ENCODE measurements at regions not wholly inside any gene's neighbourhood (a gene's known extent, or its start where the extent isn't known, plus 50 kb on each side); places are given as distances from the start of the nearest gene placed in this dataset.

- no peak overlapping the region for H2BK20ac ChIP-seq (ENCODE audit: low read depth, low read length)
- no TSS peak for BruUV-seq (replicated peaks)
- H3K79me1 ChIP-seq (ENCODE audit: low read depth in 1 of 2, low read length in 2 of 2): no peaks in the 10 kb centered on the region
- 0 out of 2 replicates have a peak, but pooled peaks cover 2% of the 10 kb centered on the region for H3K9me3 ChIP-seq (ENCODE audit: control insufficient read depth, insufficient read depth, low read length)
- H3K9me1 ChIP-seq (ENCODE audit: insufficient read depth, low read length): no peaks in the 10 kb centered on the region
- no peak overlapping the region for H4K8ac ChIP-seq (ENCODE audit: low read depth in 2 of 2, low read length in 2 of 2)
- no peak overlapping the region for H2BK5ac ChIP-seq (ENCODE audit: low read depth, low read length, poor library complexity, severe bottlenecking)
- no peak overlapping the region for H2AFZ ChIP-seq (replicated peaks; ENCODE audit: low read length, poor library complexity)
- no peak overlapping the region for H4K5ac ChIP-seq (ENCODE audit: low read depth, low read length)
- no peak overlapping the region for H3K14ac ChIP-seq (replicated peaks; ENCODE audit: low read depth, low read length)
- H3K4me3 ChIP-seq (ENCODE audit: insufficient read depth, low read depth, low read length): no peak overlapping the region
- no peaks in the 10 kb centered on the region for H3K36me3 ChIP-seq (ENCODE audit: control insufficient read depth, insufficient read depth, low read length)
- no peaks in the 10 kb centered on the region for H4K20me1 ChIP-seq (ENCODE audit: insufficient read depth, low read length)
- no peaks in the 10 kb centered on the region for H3K4me1 ChIP-seq (ENCODE audit: control insufficient read depth, insufficient read depth, low read length)
- ATAC-seq (ENCODE audit: low read depth) (no peak), DNase-seq (no peak)
- 100% methylated on average over 1 of the region's 5 CpGs; no CpG with 5 or more reads in 1 of the 2 experiments for WGBS, 2 experiments (ENCODE audit: extremely low coverage in 2 of 2, insufficient read length in 1 of 2)
- no peak overlapping the region for H3K27ac ChIP-seq (ENCODE audit: insufficient read depth, low read length)
- H3K56ac ChIP-seq (ENCODE audit: extremely low read depth, insufficient read depth, low read length): no peak overlapping the region
- H4K91ac ChIP-seq (ENCODE audit: insufficient read depth, low read depth, low read length): no peak overlapping the region
- CTCF ChIA-PET: no interaction called here
- H2AK5ac ChIP-seq (ENCODE audit: low read depth, low read length): no peak overlapping the region
- H2AK9ac ChIP-seq (replicated peaks; ENCODE audit: low read depth, low read length, poor library complexity): no peak overlapping the region
- H3K9ac ChIP-seq (ENCODE audit: low read depth, low read length): no peak overlapping the region
- no peak overlapping the region for H3K23ac ChIP-seq (ENCODE audit: low read depth, low read length)
- H3K18ac ChIP-seq (ENCODE audit: low read depth, low read length): no peak overlapping the region
- intact Hi-C loops (cut with micrococcal nuclease): no loop called here
- dilution Hi-C loops (cut with HindIII; ENCODE audit: low sequenced_read_pairs, unreplicated experiment): no loop called here
- no peak overlapping the region for H3K4ac ChIP-seq (ENCODE audit: low read depth, low read length)
- H2BK120ac ChIP-seq (ENCODE audit: low read depth, low read length): no peak overlapping the region
- TF ChIP-seq RCOR1 (IDR thresholded peaks at IDR 0.05; ENCODE audit: insufficient replicate concordance, low read length): no peak
- no peak for TF ChIP-seq RFX5 (IDR thresholded peaks at IDR 0.05; ENCODE audit: low read depth, low read length)
- TF ChIP-seq NFE2L2 (IDR thresholded peaks at IDR 0.05; ENCODE audit: low read depth, low read length): no peak
- TF ChIP-seq USF2 (IDR thresholded peaks at IDR 0.05; ENCODE audit: low read depth, low read length): no peak
- no peak for TF ChIP-seq ELK1 (IDR thresholded peaks at IDR 0.05; ENCODE audit: borderline replicate concordance, low read depth, low read length)
- no peak for TF ChIP-seq MAZ (IDR thresholded peaks at IDR 0.05; ENCODE audit: borderline replicate concordance, low read depth, low read length)
- TF ChIP-seq RAD21 (IDR thresholded peaks at IDR 0.05; ENCODE audit: low read length): no peak
- no peak for TF ChIP-seq POLR2A (IDR thresholded peaks at IDR 0.05; ENCODE audit: low read depth, low read length)
- TF ChIP-seq, protein P1, sequence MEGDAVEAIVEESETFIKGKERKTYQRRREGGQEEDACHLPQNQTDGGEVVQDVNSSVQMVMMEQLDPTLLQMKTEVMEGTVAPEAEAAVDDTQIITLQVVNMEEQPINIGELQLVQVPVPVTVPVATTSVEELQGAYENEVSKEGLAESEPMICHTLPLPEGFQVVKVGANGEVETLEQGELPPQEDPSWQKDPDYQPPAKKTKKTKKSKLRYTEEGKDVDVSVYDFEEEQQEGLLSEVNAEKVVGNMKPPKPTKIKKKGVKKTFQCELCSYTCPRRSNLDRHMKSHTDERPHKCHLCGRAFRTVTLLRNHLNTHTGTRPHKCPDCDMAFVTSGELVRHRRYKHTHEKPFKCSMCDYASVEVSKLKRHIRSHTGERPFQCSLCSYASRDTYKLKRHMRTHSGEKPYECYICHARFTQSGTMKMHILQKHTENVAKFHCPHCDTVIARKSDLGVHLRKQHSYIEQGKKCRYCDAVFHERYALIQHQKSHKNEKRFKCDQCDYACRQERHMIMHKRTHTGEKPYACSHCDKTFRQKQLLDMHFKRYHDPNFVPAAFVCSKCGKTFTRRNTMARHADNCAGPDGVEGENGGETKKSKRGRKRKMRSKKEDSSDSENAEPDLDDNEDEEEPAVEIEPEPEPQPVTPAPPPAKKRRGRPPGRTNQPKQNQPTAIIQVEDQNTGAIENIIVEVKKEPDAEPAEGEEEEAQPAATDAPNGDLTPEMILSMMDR (conservative IDR thresholded peaks at IDR 0.05; ENCODE audit: low read depth, low read length): no peak
- no peak for TF ChIP-seq SMC3 (IDR thresholded peaks at IDR 0.05; ENCODE audit: low read depth, low read length)
- TF ChIP-seq CHD1 (IDR thresholded peaks at IDR 0.05; ENCODE audit: low read depth, low read length): no peak
- TF ChIP-seq CEBPB (IDR thresholded peaks at IDR 0.05; ENCODE audit: low read depth, low read length): no peak
- no peak for TF ChIP-seq MAFK (IDR thresholded peaks at IDR 0.05; ENCODE audit: low read depth, low read length)
- no peak for TF ChIP-seq MXI1 (IDR thresholded peaks at IDR 0.05; ENCODE audit: borderline replicate concordance, low read depth, low read length)
- POLR2A ChIA-PET (ENCODE audit: unreplicated experiment): no interaction called here
- H2BK15ac ChIP-seq (ENCODE audit: low read depth, low read length): no peak overlapping the region
- H3K27me3 ChIP-seq (ENCODE audit: control insufficient read depth, insufficient read depth, low read length): no peaks in the 10 kb centered on the region
- in situ Hi-C loops (cut with MboI; ENCODE audit: low sequenced_read_pairs): no loop called here
- H3K4me2 ChIP-seq (ENCODE audit: low read depth, low read length): no peak overlapping the region
Measured at GRCh38 chr13:22625691-22626090, 555.1 kb upstream of the SGCG start.
